ENCODE measurements at regions not wholly inside any gene's neighbourhood (a gene's known extent, or its start where the extent isn't known, plus 50 kb on each side); places are given as distances from the start of the nearest gene placed in this dataset.

- POLR2A ChIA-PET (ENCODE audit: unreplicated experiment): no interaction called here
- no peaks in the 10 kb centered on the region for H3K36me3 ChIP-seq (ENCODE audit: control insufficient read depth, insufficient read depth, low read length)
- H3K23ac ChIP-seq (ENCODE audit: low read depth, low read length): no peak overlapping the region
- intact Hi-C loops (cut with micrococcal nuclease): no loop called here
- no peak overlapping the region for H4K8ac ChIP-seq (ENCODE audit: low read depth in 2 of 2, low read length in 2 of 2)
- no peak overlapping the region for H2BK120ac ChIP-seq (ENCODE audit: low read depth, low read length)
- H3K79me1 ChIP-seq (ENCODE audit: low read depth in 1 of 2, low read length in 2 of 2): no peaks in the 10 kb centered on the region
- no peak overlapping the region for H3K56ac ChIP-seq (ENCODE audit: extremely low read depth, insufficient read depth, low read length)
- H3K9ac ChIP-seq (ENCODE audit: low read depth, low read length): no peak overlapping the region
- in situ Hi-C loops (cut with MboI; ENCODE audit: low sequenced_read_pairs): no loop called here
- no peak overlapping the region for H3K4me3 ChIP-seq (ENCODE audit: insufficient read depth, low read depth, low read length)
- no TSS peak for BruUV-seq (replicated peaks)
- H2AK5ac ChIP-seq (ENCODE audit: low read depth, low read length): no peak overlapping the region
- H4K5ac ChIP-seq (ENCODE audit: low read depth, low read length): no peak overlapping the region
- H2AK9ac ChIP-seq (replicated peaks; ENCODE audit: low read depth, low read length, poor library complexity): no peak overlapping the region
- H3K9me1 ChIP-seq (ENCODE audit: insufficient read depth, low read length): no peaks in the 10 kb centered on the region
- WGBS, 2 experiments (ENCODE audit: extremely low coverage in 2 of 2, insufficient read length in 1 of 2): no CpG with 5 or more reads among the region's 8 CpGs
- H4K91ac ChIP-seq (ENCODE audit: insufficient read depth, low read depth, low read length): no peak overlapping the region
- no peaks in the 10 kb centered on the region for H3K4me1 ChIP-seq (ENCODE audit: control insufficient read depth, insufficient read depth, low read length)
- DNase-seq (no peak), ATAC-seq (ENCODE audit: low read depth) (no peak)
- dilution Hi-C loops (cut with HindIII; ENCODE audit: low sequenced_read_pairs, unreplicated experiment): no loop called here
- TF ChIP-seq RAD21 (IDR thresholded peaks at IDR 0.05; ENCODE audit: low read length): no peak
- no peak for TF ChIP-seq BHLHE40 (IDR thresholded peaks at IDR 0.05; ENCODE audit: low read depth, low read length)
- TF ChIP-seq, protein P1, sequence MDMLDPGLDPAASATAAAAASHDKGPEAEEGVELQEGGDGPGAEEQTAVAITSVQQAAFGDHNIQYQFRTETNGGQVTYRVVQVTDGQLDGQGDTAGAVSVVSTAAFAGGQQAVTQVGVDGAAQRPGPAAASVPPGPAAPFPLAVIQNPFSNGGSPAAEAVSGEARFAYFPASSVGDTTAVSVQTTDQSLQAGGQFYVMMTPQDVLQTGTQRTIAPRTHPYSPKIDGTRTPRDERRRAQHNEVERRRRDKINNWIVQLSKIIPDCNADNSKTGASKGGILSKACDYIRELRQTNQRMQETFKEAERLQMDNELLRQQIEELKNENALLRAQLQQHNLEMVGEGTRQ (IDR thresholded peaks at IDR 0.05; ENCODE audit: low read depth, low read length): no peak
- TF ChIP-seq NFE2L2 (IDR thresholded peaks at IDR 0.05; ENCODE audit: low read depth, low read length): no peak
- no peak for TF ChIP-seq RCOR1 (IDR thresholded peaks at IDR 0.05; ENCODE audit: insufficient replicate concordance, low read length)
- TF ChIP-seq MXI1 (IDR thresholded peaks at IDR 0.05; ENCODE audit: borderline replicate concordance, low read depth, low read length): no peak
- no peak for TF ChIP-seq MAZ (IDR thresholded peaks at IDR 0.05; ENCODE audit: borderline replicate concordance, low read depth, low read length)
- no peak for TF ChIP-seq RFX5 (IDR thresholded peaks at IDR 0.05; ENCODE audit: low read depth, low read length)
- TF ChIP-seq, protein P2, sequence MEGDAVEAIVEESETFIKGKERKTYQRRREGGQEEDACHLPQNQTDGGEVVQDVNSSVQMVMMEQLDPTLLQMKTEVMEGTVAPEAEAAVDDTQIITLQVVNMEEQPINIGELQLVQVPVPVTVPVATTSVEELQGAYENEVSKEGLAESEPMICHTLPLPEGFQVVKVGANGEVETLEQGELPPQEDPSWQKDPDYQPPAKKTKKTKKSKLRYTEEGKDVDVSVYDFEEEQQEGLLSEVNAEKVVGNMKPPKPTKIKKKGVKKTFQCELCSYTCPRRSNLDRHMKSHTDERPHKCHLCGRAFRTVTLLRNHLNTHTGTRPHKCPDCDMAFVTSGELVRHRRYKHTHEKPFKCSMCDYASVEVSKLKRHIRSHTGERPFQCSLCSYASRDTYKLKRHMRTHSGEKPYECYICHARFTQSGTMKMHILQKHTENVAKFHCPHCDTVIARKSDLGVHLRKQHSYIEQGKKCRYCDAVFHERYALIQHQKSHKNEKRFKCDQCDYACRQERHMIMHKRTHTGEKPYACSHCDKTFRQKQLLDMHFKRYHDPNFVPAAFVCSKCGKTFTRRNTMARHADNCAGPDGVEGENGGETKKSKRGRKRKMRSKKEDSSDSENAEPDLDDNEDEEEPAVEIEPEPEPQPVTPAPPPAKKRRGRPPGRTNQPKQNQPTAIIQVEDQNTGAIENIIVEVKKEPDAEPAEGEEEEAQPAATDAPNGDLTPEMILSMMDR (conservative IDR thresholded peaks at IDR 0.05; ENCODE audit: low read depth, low read length): no peak
- TF ChIP-seq SMC3 (IDR thresholded peaks at IDR 0.05; ENCODE audit: low read depth, low read length): no peak
- TF ChIP-seq, protein P3, sequence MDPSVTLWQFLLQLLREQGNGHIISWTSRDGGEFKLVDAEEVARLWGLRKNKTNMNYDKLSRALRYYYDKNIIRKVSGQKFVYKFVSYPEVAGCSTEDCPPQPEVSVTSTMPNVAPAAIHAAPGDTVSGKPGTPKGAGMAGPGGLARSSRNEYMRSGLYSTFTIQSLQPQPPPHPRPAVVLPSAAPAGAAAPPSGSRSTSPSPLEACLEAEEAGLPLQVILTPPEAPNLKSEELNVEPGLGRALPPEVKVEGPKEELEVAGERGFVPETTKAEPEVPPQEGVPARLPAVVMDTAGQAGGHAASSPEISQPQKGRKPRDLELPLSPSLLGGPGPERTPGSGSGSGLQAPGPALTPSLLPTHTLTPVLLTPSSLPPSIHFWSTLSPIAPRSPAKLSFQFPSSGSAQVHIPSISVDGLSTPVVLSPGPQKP (IDR thresholded peaks at IDR 0.05; ENCODE audit: borderline replicate concordance, low read depth, low read length): no peak
- no peak for TF ChIP-seq POLR2A (IDR thresholded peaks at IDR 0.05; ENCODE audit: low read depth, low read length)
- TF ChIP-seq CEBPB (IDR thresholded peaks at IDR 0.05; ENCODE audit: low read depth, low read length): no peak
- no peak for TF ChIP-seq CHD1 (IDR thresholded peaks at IDR 0.05; ENCODE audit: low read depth, low read length)
- no peak overlapping the region for H2BK15ac ChIP-seq (ENCODE audit: low read depth, low read length)
- H3K4me2 ChIP-seq (ENCODE audit: low read depth, low read length): no peak overlapping the region
- no peak overlapping the region for H3K14ac ChIP-seq (replicated peaks; ENCODE audit: low read depth, low read length)
- H2BK20ac ChIP-seq (ENCODE audit: low read depth, low read length): no peak overlapping the region
- no peaks in the 10 kb centered on the region for H4K20me1 ChIP-seq (ENCODE audit: insufficient read depth, low read length)
- no peaks in the 10 kb centered on the region for H3K27me3 ChIP-seq (ENCODE audit: control insufficient read depth, insufficient read depth, low read length)
- no peak overlapping the region for H2AFZ ChIP-seq (replicated peaks; ENCODE audit: low read length, poor library complexity)
- 0 out of 2 replicates have a peak, but pooled peaks cover 3% of the 10 kb centered on the region for H3K9me3 ChIP-seq (ENCODE audit: control insufficient read depth, insufficient read depth, low read length)
- H3K4ac ChIP-seq (ENCODE audit: low read depth, low read length): no peak overlapping the region
- CTCF ChIA-PET: no interaction called here
- no peak overlapping the region for H2BK5ac ChIP-seq (ENCODE audit: low read depth, low read length, poor library complexity, severe bottlenecking)
- no peak overlapping the region for H3K18ac ChIP-seq (ENCODE audit: low read depth, low read length)
- no peak overlapping the region for H3K27ac ChIP-seq (ENCODE audit: insufficient read depth, low read length)
Measured at GRCh38 chr7:69237541-69237940, 360.7 kb upstream of the AUTS2 start.

All from IMR-90 (cell line).